ENCODE measurements at regions not wholly inside any gene's neighbourhood (a gene's known extent, or its start where the extent isn't known, plus 50 kb on each side); places are given as distances from the start of the nearest gene placed in this dataset.

DNA sequence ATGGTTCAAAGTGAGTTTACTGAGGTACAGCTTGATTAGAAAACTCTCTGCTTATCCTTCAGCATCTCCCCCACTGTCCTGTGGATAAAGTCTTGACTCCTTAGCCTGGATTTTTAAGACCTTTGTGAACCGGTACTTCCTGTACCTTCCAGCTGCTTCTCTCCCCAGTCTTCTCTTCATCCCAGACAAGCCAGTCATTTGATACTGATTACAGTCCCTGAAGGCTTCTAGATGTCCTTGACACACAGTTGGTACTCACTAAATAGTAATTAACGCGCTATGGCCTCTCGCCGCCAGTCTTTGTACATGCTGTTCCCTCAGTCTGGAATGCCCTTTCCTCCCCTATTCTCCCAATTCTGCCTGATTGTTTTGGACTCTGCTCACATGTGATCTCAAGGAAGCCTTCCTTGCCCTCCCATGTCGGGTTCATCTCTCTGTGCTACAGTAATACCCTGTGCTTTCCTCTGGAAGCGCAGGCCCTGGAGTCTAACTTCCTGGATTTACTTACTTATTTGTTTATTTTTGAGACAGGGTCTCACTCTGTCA lies 50.6 kb upstream of the PTGR2 start:
- TF ChIP-seq FOXM1 (IDR thresholded peaks at IDR 0.05; ENCODE audit: borderline replicate concordance, low read depth) = no peak
- TF ChIP-seq TAF1 (IDR thresholded peaks at IDR 0.05; ENCODE audit: low read depth) = no peak
- no peak for TF ChIP-seq CEBPB (IDR thresholded peaks at IDR 0.05)
- TF ChIP-seq TCF12 (IDR thresholded peaks at IDR 0.05; ENCODE audit: low read depth) = no peak
